ENCODE measurements at regions not wholly inside any gene's neighbourhood (a gene's known extent, or its start where the extent isn't known, plus 50 kb on each side); places are given as distances from the start of the nearest gene placed in this dataset.

DNA sequence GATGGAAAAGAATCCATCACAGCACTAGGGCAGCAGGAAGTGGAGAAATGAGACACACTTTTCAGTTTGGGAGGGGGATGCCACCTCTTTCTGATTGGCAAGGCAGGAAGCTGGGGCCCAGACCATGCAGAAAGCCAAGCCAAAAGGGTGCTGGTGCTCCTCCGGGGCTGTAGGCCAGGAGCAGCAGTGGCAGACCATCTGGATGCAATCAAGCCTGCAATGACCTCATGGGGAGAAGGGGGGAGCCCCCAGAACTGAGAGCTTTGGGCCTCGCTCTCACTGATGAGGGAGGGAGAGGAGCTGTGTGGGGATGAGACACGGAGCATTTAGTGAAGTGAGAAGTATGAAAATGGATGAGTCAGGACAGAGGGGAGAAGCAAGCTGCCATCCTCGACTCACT, 141.3 kb upstream of the NALF2 start:
- no peak for DNase-seq

DNA sequence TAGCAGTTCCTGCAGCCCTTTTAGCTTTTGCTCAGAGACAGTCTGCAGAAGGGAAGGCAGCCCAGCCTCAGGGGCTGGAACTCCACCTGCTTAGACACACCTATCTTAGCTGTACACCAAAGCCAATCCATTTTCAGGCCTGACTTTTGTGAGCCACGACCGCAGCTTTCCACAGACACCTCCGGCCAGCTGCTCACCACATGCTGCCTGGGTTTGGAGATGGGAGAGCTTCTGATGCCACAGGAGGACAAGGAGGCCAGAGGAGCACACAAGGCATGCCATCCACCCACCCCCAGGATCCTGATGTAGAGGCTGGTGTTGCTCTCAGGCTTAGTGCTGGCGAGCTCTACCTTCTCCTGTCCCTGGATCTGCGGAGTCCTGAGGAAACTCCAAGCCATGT, 141.8 kb upstream of the NALF2 start:
- no peak for DNase-seq

DNA sequence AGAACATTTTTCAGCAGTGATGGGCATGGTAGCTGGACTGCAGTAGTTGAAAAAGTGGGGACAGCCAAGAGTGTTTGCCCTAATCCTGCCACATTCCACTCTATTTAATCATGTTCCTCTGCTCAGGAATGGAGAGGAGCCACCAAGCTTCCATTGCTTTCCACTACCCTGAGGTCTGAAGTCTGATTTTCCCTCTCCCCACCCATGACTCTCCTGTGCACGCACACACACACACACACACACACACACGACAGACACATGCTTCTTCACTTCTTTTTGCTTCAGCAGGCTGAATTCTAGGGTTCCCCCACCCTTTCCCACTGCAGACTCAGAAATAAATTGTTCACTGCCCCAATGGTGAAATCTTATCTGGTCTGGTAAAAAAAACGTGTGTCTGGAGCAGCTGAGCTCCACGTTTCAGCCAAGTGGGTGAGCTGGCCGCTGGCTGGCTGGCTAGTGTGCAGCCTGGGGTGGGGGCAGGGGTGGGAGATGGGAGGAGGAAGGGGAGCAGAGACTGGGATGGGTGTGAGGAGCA, 142.7 kb upstream of the NALF2 start:
- DNase-seq, result no peak

DNA sequence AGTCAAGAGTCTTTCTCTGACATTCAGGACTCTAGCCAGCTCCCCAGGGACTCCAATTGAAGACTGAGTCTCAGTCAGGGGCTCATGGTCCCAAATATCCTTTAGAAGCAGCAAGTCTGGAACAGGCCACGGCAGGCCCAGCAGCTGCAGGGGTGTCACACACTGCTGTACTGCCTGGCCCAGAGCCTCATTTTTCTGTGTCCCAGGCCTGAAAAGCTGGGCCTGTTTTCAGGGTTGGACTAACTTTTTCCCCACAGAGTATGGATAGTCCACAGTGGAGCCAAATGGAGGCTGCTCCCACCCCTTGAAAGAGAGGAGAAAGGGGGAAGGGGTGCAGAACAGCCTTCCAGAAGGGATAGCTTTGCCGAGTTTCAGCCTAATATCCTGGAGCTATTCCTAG, 146.8 kb upstream of the NALF2 start:
- no peak for DNase-seq

DNA sequence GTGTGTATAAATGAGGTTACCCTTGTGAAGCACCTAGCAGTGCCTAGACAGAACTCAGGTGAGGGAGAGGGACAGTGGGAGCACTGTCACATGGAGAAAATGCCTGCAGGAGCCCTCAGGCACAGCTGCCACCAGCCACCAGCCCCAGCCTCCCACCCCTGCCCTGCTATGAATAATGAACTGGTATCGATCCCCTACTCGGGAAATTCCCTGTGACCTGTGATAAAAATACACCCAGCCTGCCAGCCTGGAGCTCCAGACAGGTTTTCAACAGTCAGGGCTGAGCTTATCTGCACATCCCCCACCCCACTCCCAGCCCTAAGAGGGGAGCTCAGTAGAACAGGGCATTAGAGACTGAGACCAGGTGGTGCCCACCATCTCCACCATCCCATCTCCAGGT, 159.6 kb upstream of the PJA1 start:
- DNase-seq, result no peak

DNA sequence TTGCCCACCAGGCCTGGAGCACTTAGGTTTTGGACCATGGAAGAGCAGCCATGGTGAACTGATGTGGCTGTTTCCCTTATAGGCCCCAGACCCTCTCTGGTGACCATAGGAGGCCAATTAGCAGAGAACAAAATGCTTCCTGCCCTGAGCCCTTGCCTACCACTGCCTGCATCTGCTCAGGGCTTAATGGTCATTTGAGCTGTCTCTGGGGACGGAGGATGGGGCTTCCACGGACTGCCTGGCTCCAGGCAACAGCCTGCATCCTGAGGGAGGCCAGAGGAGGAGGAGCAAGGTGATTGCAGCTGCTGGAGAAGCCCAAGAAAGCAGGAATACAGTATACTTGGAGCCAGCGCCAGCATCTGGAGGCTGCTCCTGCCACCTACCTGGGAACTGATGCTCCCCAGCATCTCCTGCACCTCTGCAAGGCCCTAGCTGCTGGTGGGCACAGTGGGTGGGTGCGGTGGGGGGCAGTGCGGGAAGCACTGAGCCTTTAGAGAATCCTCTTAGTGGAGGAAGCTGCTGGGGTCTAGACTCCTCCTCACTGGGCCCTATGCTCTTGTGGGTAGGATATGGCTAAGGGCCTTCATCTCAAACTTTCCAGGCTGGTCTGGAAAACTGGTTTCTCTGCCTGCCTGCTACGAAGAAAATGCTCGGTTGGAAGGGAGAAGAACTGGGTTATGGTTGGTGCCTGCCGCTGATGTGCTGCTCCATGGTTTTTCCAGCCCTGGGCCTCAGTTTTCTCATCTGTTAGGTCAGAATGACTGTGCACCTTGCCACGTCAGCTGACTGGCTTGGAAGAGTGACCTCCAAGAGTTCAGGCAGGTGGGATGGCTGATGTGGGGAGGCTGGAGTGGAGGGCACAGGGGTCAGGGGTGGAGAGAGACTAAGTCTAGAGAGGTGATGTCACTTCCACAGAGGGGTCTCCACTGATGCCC, 158.8 kb upstream of the PJA1 start:
- DNase-seq, result no peak

DNA sequence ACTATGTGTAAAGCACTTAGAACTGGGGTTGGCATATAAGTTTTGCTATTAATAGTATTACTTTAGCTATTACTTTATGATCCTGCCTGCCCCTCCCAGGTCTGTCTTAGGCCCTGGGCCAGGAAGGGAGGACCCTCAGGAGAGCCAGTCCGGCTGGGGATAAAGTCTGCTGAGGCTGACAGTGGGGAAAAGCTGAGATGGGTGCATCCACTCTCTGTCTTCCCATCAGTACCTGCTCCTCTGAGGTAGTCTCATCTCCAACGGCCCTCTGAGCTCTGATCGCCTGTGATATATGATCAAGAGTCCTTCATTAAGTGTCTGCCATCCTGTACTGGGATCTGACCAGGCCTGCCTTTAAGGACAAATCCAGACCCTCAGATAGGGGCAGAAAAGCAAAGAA, 156.5 kb upstream of the PJA1 start:
- no peak for DNase-seq

DNA sequence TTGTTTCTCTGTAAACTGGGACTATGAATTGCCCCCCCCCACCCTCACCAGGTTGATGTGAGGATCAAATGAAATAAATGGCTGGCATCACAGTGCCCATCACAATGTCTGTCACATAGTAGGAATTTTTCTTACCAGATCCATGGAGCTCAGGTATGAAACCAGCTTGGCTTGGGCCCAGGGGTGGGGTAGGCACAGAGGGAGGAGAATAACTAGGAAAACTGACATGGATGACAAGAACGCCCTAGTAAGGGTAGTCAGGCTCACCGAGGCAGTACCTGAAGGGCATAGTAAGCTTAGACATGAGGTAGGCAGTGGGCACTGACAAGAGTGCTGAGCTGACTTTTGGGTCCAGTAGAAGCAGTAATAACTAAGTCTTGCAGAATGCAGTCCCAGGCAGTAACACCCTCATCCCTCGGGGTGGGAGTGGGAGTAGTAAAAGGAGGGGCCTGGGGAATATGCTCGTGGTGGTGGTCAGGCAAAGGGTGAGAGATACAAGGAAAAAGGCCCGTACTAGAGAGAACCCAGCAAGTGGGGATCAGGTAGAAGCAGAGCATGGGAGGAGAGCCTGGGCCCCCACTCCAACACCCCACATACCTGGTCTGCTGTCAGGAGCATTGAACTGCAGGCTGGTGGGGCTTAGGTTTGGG, 155.9 kb upstream of the PJA1 start:
- DNase-seq, result no peak

DNA sequence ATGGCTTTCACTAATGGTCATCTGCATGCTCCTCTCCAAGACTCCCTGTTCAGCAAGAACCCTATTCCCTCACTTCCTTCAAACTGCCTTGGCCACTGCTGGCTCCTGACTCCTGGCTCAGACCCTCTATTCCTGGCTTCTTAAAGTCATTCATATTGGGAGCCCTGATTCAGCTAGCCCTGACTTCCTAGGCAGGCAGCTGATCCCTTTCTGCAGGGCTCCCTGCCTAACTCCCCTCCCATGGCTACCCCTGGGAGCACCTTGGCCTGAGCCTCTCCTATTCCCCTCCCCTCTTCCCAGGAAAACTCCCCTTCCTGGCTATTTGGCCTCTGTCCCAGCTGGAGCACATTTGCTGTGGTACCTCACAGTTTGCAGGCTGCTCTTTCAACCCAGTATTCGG, 154.9 kb upstream of the PJA1 start:
- no peak for DNase-seq

DNA sequence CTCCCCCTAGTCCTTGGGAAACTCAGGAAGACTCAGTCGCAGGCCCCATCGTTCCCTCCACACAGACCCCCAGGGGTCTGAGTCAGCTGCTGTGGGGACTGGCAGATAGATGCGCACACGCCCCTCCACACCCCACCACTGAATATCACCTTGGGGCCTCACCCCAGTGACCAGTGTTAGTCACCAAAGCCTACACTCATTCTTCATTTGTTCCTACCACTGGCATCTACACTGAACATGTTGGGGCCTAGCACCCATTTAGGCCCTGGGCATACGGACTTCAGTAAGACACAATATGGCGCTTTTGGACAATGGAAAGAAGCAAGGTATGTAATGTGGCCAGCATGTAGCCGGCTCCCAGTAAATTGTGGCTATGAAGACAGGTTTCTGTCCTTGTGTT, 154.1 kb upstream of the PJA1 start:
- DNase-seq, result no peak

DNA sequence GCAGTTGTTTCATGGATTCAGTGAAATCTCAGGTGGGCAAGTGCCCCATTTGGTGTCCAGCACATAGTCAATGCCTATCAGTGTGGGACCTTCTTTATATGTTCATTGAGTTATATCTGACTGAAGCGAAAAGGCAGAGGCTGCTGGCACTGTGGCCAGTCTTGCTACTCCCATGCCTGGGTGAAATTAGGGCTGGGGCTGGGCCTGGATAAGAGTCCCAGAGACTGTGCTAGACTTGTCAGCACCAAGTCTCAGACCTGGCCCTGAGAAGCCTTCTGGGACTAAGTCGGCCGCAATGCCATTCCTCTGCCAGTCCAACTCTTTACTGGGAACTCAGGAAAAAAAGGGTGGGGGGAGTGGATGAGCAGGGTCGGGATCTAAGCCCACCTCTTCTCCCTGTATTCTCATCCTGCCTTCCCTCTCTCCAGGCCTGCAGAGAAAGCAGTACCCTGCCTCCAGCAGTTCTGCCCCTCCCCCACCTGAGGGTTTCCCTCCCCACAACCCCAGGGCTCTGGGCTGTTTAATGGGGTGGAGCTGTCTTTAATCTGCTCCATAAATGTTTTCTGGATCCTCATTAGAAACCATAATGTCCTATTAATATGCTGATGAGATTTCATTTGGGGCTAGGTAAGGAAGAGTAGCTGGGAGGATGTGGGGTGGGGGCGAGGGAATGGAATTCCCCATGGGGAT, 153.5 kb upstream of the PJA1 start:
- no peak for DNase-seq

DNA sequence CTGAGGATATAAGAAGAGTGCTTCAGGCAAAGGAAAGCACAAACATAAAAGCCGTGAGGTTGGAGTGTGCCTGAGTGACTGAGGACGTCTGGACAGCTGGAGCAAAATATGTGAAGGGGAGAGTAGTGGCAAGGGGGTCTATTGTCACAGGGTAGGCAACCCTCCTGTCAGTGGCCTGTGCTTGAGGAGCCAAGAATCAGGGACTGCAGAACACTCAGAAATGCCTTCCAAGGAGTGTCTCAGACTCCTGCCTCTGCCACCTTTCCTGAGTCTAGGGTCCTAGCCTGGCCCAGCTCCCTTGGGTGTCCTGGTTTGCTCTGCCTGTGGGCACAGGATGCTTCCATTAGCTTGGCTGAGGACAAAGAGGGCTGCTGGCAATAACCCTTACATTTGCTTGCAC, 152.5 kb upstream of the PJA1 start:
- no peak for DNase-seq

DNA sequence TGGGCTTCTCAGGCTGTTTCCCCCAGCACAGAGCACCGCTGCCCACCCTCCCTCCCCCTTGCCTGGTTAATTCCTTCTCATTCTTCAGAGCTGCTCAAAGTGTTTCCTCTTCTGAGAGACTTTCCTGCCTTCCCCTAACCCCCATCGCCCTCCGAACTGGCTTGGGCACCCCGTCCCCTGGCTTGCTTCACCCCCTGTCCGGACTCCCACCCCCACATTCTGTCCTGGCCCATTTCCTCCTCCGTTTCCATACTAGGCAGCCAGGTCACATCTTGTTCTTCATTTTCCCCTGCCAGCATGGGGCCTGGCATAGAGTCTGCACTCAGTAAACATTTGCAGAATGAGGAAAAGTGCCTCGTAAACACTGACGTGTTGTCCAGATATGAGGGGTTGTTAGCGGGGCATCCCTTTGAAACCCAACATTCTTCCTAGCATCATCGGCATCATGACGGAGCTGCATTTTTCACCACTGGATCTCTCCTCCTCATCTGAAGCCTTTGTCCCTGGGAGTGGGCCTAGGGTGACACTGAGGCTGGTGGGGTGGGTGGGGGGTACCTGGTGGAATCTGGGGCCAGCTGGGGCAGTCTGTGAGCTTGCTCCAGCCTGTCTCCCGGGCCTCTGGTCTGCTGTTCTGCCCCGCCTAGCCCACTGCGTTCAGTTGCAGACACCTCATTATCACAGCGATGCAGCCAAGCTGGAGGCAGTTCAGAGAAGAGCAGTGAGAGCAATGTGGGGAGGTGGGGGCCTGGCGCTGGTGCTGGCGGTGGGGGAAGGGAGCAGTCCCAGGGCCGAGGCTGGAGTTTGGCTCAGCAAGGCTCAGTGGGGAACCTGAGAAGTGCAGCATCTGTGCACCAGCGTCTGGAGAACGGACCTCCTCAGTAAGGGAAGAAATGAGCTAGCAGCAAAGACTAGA, 149.4 kb upstream of the PJA1 start:
- no peak for DNase-seq

DNA sequence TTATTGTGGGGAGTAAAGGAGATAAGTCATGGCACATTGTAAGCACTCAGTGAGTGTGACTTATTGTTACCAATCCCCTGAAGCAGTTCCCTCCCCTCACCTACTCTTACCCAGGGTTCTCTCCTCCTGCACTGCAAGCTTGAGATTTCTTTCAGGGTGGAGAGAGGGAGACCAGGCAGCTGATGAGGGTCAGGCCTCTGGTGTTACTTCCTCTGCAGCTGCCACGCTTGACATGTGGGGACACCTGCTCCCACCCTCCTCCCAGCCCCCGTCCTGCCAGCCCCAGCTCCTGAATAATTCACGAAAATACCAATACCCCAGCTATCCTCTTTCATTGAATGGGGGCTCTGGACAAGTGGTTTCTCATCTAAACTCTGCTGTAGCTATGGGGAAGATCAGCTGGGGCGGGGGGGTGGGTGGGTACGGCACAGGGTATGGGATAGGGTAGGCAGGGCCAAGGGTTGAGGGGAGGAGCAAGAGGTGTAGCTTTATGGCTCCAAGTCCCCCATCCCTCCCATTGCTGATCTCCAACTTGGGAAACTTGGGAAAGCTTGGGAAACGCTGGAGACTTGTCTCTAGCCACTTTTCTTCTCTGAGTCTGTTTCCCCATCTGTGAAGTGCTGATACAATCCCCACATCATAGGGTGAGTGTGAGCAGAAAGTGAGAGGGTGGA, 148.5 kb upstream of the PJA1 start:
- no peak for DNase-seq

DNA sequence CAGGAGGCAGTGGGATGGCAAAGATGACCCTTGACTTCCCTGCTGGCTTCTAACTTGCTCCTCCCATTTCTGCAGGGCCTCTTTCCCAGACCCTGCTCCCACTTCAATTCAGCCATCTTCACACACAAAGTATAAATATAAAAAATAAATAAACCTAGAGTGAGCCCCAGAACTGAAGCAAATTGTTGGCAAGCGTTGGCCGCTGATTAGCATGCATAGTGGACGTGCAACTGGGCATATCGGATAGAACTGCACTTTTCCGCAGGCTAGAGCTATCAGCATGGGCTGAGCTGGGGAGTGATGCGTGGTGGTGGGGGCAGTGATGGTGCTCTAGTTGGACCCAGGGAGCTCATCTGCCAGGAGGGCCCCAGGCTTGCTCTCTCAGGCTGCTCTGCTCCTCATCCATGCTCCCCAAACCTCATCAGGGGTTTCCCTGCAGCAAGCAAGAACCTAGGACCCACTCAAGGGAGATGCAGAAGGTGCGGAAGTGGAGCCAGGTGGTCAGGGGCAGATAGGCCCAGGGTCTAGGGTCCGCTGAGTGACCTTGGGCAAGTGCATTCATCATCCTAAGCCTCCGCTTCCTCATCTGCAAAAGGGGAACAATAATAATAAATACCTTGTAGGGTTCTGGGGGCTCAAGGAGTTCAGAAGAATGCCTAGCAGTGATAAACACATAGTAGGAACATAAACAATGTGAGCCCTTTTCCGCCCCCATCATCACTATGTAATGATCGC, 146.8 kb upstream of the PJA1 start:
- no peak for DNase-seq

DNA sequence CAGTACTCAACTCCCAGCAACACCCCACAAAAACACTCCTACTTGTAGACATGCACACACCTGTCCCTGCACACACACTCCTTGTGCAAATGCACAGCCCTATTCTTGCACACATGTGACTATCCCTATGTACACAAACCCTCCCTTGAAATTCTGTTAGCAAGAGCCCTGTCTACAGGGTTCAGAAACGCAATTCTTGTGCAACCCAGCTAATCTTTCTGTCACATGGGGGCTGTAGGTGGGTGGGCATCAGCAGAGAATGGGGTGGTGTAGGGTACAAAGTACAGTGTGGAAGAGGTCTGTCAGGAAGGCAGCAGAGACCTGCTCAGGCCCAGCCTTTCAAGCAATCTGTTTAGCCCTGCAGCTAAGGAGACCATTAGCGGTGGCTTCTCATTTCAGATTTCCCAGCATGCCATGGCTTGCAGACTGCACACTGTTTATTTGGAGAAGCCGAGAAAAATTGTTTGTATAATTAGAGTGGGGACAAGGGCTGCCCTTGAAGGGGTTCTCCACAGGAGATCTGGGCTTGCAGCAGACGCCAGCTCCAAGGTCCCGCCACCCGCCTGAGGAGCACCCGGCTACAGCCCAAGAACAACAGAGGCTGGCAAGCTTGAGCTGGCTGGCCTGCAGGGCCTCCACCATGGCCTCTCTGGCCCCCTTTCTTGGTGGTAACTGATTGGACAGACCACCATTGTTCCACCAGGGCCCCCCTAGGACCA, 144.0 kb upstream of the PJA1 start:
- no peak for DNase-seq

DNA sequence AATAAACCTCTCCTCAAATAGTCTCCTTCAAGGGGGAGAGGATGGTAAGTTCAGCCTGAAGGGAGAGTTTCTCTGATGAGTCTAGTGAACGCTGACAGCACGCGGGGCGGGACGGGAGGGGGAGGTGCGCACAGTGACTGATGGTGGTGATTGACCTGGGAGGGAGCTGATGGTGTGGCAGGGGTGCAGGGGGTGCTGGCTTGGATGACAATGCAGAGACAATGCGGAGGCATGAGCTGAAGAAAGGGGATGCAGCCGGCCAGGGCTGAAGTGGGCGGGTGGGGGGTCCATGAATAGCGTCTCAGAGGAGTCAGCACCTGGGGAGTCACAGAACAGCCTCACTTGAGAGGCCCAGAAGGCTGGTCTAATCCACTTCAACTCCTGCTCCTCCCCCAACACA, 142.5 kb upstream of the PJA1 start:
- no peak for DNase-seq

DNA sequence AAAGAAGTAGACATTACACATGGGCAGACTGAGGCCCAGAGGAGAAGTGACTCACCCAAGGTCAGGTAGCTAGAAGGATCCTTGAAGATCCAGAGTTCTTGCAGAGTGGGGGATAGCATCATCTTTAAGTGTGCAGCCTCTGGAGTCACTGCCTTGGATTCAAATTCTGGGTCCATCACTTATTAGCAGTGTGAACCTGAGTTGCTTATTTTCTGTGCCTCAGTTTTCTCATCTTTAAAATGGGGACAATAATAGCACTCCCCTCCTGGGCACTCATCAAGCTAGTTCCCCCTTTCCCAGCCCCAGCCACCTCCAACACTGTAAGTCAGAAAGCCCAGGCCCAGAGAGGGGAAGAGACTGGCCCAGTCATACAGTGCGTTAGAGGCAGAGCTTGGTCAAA, 141.8 kb upstream of the PJA1 start:
- no peak for DNase-seq

DNA sequence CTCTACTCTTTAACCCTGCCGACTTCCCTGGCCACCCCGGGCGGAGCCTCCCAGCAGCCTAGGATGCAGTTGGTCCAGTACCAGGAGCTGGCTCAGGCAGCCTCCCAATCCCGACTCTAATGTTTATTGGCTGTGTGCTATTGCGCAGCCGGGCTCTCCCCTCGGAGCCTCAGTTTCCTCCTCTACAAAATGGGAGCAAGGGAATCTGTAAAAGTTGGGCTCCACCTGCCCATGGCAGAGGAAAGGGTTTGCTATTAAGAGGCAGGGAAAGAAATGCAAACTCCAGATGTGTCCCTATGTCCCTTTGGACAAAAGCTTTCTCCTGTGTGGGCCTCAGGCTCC, 140.8 kb upstream of the PJA1 start:
- DNase-seq, result no peak

DNA sequence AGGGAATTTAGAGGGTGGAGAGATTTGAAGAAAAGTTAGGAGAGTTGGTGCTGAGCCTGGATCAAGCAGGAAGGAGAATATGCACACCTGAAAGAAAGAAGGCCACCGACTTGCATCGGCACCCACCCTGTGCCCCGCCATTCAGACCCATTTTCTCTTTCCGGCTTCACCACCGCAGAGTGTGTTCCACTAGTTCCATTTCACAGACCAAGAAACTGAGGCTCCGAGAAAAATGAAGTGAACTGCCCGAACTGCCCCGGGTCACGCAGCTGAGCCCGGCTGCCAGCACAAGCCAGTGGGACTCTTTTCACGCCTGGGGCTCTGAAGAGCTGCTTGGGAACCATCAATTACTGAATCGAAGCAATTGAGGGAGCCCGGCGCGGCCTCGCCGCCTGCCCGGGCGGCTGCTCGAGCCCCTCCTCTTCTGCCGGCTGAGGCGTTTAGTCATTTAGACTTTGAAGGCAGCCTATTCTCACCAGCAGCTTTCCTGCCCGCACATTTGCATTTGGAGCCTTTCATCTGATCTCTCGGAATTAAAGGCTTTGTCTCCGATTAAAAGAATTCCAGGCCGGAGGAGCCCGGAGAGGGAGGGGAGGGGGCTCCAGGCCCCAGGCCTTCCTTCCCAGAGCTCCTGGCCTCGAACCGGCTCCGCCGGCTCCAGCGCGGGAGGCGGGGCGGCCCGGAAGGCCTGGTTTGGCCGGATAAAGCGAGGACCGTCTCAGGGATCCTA, 140.2 kb upstream of the PJA1 start:
- no peak for DNase-seq
